H9 (cell line): ENCODE measurements at regions not wholly inside any gene's neighbourhood (a gene's known extent, or its start where the extent isn't known, plus 50 kb on each side); places are given as distances from the start of the nearest gene placed in this dataset.

Experiments
- DNase-seq: peaks from one replicate; pipeline ENCODE4 v3.0.0-alpha.2; 2017
- H2AFZ ChIP-seq: one replicate; pipeline ENCODE4 v1.6.1; 2013; ENCODE audit warnings: mild to moderate bottlenecking, low read length, control low read depth, moderate library complexity
- H2AK5ac ChIP-seq: 2 replicates; pipeline ENCODE4 v1.6.1; 2013; ENCODE audit warnings: low read length, control low read depth, mixed read lengths; ENCODE audit not compliant: insufficient read length
- H2BK120ac ChIP-seq: one replicate; pipeline ENCODE4 v1.6.1; 2013; ENCODE audit warnings: low read depth, mild to moderate bottlenecking, low read length, control low read depth, inconsistent platforms; ENCODE audit not compliant: poor library complexity, severe bottlenecking
- H2BK12ac ChIP-seq: 2 replicates; pipeline ENCODE4 v1.6.1; 2013; ENCODE audit warnings: low read length, control low read depth, mixed read lengths, low read depth; ENCODE audit not compliant: insufficient read length
- H2BK15ac ChIP-seq: 2 replicates; pipeline ENCODE4 v1.6.1; 2013; ENCODE audit warnings: low read depth, low read length, control low read depth
- H2BK20ac ChIP-seq: one replicate; pipeline ENCODE4 v1.6.1; 2013; ENCODE audit warnings: low read depth, mild to moderate bottlenecking, low read length, control low read depth, inconsistent platforms; ENCODE audit not compliant: poor library complexity, severe bottlenecking
- H2BK5ac ChIP-seq: 2 replicates; pipeline ENCODE4 v1.6.1; 2013; ENCODE audit warnings: low read length, control low read depth, mixed read lengths; ENCODE audit not compliant: insufficient read length
- H3K14ac ChIP-seq: 2 replicates; pipeline ENCODE4 v1.6.1; 2013; ENCODE audit warnings: low read length, control low read depth; ENCODE audit not compliant: insufficient read depth
- H3K18ac ChIP-seq: 2 replicates; pipeline ENCODE4 v1.6.1; 2013; ENCODE audit warnings: low read depth, mild to moderate bottlenecking, mixed read lengths, low read length, control low read depth; ENCODE audit not compliant: insufficient read length
- H3K23ac ChIP-seq: 2 replicates; pipeline ENCODE4 v1.6.1; 2013; ENCODE audit warnings: low read length, control low read depth, mixed read lengths, low read depth; ENCODE audit not compliant: insufficient read length
- H3K23me2 ChIP-seq: 2 replicates; pipeline ENCODE4 v1.6.1; 2013; ENCODE audit warnings: low read depth, mild to moderate bottlenecking, mixed read lengths, low read length, control low read depth; ENCODE audit not compliant: insufficient read length, poor library complexity, severe bottlenecking
- H3K27ac ChIP-seq: 2 replicates; pipeline ENCODE4 v1.5.1; 2013; ENCODE audit warnings: low read length, control low read depth, mixed read lengths, low read depth; ENCODE audit not compliant: insufficient read length
- H3K27me3 ChIP-seq: 2 replicates; pipeline ENCODE4 v1.6.1; 2013; ENCODE audit warnings: low read length, control low read depth, inconsistent platforms; ENCODE audit not compliant: insufficient read depth
- H3K4ac ChIP-seq: 2 replicates; pipeline ENCODE4 v1.6.1; 2013; ENCODE audit warnings: low read depth, mild to moderate bottlenecking, control low read depth, inconsistent platforms, low read length, moderate library complexity
- H3K4me1 ChIP-seq: 2 replicates; pipeline ENCODE4 v1.6.1; 2013; ENCODE audit warnings: low read length, control low read depth, inconsistent platforms; ENCODE audit not compliant: insufficient read depth
- H3K4me2 ChIP-seq: 2 replicates; pipeline ENCODE4 v1.6.1; 2013; ENCODE audit warnings: low read length, control low read depth, mixed read lengths; ENCODE audit not compliant: insufficient read length, insufficient read depth
- H3K56ac ChIP-seq: 2 replicates; pipeline ENCODE4 v1.6.1; 2013; ENCODE audit warnings: low read depth, mild to moderate bottlenecking, mixed read lengths, low read length, control low read depth; ENCODE audit not compliant: insufficient read length
- H3K79me1 ChIP-seq: 2 replicates; pipeline ENCODE4 v1.6.1; 2013; ENCODE audit warnings: low read depth, mild to moderate bottlenecking, moderate library complexity, low read length, control low read depth, inconsistent platforms; ENCODE audit not compliant: insufficient read depth, poor library complexity, severe bottlenecking
- H3K79me2 ChIP-seq: 2 replicates; pipeline ENCODE4 v1.6.1; 2013; ENCODE audit warnings: low read length, control low read depth, inconsistent platforms; ENCODE audit not compliant: insufficient read depth
- H3K9ac ChIP-seq: 2 replicates; pipeline ENCODE4 v1.6.1; 2013; ENCODE audit warnings: low read length, control low read depth, mixed read lengths; ENCODE audit not compliant: insufficient read length; ENCODE audit errors: extremely low read depth
- H3K9me3 ChIP-seq: one replicate; pipeline ENCODE4 v1.6.1; 2013; ENCODE audit warnings: low read depth, low read length, inconsistent platforms; ENCODE audit not compliant: control insufficient read depth
- H3T11ph ChIP-seq: one replicate; pipeline ENCODE4 v1.6.1; 2013; ENCODE audit warnings: mild to moderate bottlenecking, low read length, control low read depth, inconsistent platforms
- H4K20me1 ChIP-seq: one replicate; pipeline ENCODE4 v1.6.1; 2013; ENCODE audit not compliant: control insufficient read depth, insufficient read length, insufficient read depth
- H4K5ac ChIP-seq: 2 replicates; pipeline ENCODE4 v1.6.1; 2013; ENCODE audit warnings: low read depth, mild to moderate bottlenecking, mixed read lengths, low read length, control low read depth; ENCODE audit not compliant: insufficient read length
- H4K8ac ChIP-seq: replicated peaks from 2 replicates; pipeline ENCODE4 v1.6.1; 2013; ENCODE audit warnings: low read length, control low read depth, mixed read lengths, low read depth; ENCODE audit not compliant: insufficient read length
- H4K91ac ChIP-seq: 2 replicates; pipeline ENCODE4 v1.6.1; 2013; ENCODE audit warnings: low read depth, mild to moderate bottlenecking, moderate library complexity, mixed read lengths, low read length, control low read depth; ENCODE audit not compliant: insufficient read length
- H3K27ac Mint-ChIP-seq, 3 experiments: 2 replicates in 2 of 3; 3 replicates in 1 of 3; pipeline ENCODE4 v1.8.0; 2020 to 2021; ENCODE audit warnings: mixed read lengths in 3 of 3, mild to moderate bottlenecking in 1 of 3, moderate library complexity in 1 of 3
- H3K27me3 Mint-ChIP-seq: 2 replicates; pipeline ENCODE4 v1.8.0; 2021; ENCODE audit warnings: low read depth, mild to moderate bottlenecking, moderate library complexity, mixed read lengths
- H3K36me3 Mint-ChIP-seq, 3 experiments: 2 replicates in 2 of 3; 3 replicates in 1 of 3; pipeline ENCODE4 v1.8.0; 2020 to 2021; ENCODE audit warnings: low read depth in 3 of 3, mixed read lengths in 3 of 3; ENCODE audit not compliant: insufficient read depth in 1 of 3
- H3K4me1 Mint-ChIP-seq, 2 experiments: 2 replicates each; pipeline ENCODE4 v1.8.0; 2020; ENCODE audit warnings: mixed read lengths in 2 of 2
- H3K4me3 Mint-ChIP-seq, 2 experiments: 2 replicates in 1 of 2; 3 replicates in 1 of 2; pipeline ENCODE4 v1.8.0; 2020 to 2021; ENCODE audit warnings: mild to moderate bottlenecking in 2 of 2, mixed read lengths in 2 of 2, moderate library complexity in 1 of 2
- H3K9me3 Mint-ChIP-seq, 2 experiments: 2 replicates in 1 of 2; 3 replicates in 1 of 2; pipeline ENCODE4 v1.8.0; 2020; ENCODE audit warnings: mild to moderate bottlenecking in 2 of 2, mixed read lengths in 2 of 2, moderate library complexity in 1 of 2
- CTCF ChIP-seq: fragments of 200-600 bp; sonication (generic); conservative IDR thresholded peaks from 3 replicates; pipeline ENCODE4 v1.8.0; 2021; ENCODE audit warnings: antibody characterized with exemption, mild to moderate bottlenecking
- WGBS: extraction: QIAGEN DNeasy Blood & Tissue Kit; methylation state at CpG from one replicate; pipeline ENCODE4 v1.1.7; 2013; ENCODE audit warnings: missing lambda C conversion rate, low lambda C conversion rate, mixed read lengths; ENCODE audit not compliant: insufficient read length; ENCODE audit errors: extremely low coverage; 5-methylcytosine and 5-hydroxymethylcytosine counted together

- Histone ChIP-seq H3K79me2 (no peaks in the 10 kb centered on the region), H3K18ac (no peak overlapping the region), H2BK12ac (no peak overlapping the region), H3K9ac (no peak overlapping the region), H2AK5ac (no peak overlapping the region), H2BK120ac (no peak overlapping the region), H3T11ph (no peak overlapping the region), H4K20me1 (no peaks in the 10 kb centered on the region), H3K79me1 (no peaks in the 10 kb centered on the region), H3K9me3 (no peaks in the 10 kb centered on the region), H3K23me2 (no peaks in the 10 kb centered on the region), H2BK5ac (no peak overlapping the region), H4K91ac (no peak overlapping the region), H2AFZ (no peak overlapping the region), H3K27me3 (no peaks in the 10 kb centered on the region), H3K14ac (no peak overlapping the region), H4K5ac (no peak overlapping the region), H3K4me2 (no peak overlapping the region), H4K8ac (no peak overlapping the region), H2BK15ac (no peak overlapping the region), H3K4ac (no peak overlapping the region), H3K23ac (no peak overlapping the region), H2BK20ac (no peak overlapping the region), H3K27ac (no peak overlapping the region), H3K56ac (no peak overlapping the region), H3K4me1 (no peaks in the 10 kb centered on the region)
- TF ChIP-seq CTCF: no peak
- WGBS: 100% methylated on average over 1 of the region's 1 CpG
- no peaks in the 10 kb centered on the region for H3K27me3 Mint-ChIP-seq
- H3K4me3 Mint-ChIP-seq: no peak overlapping the region
- peaks cover 0 to 3% (median 0%) of the 10 kb centered on the region in 3 experiments; a peak in 1 of 7 replicates for H3K36me3 Mint-ChIP-seq
- no peaks in the 10 kb centered on the region for H3K4me1 Mint-ChIP-seq
- DNase-seq: no peak
- H3K9me3 Mint-ChIP-seq: peaks cover 4 to 13% of the 10 kb centered on the region in 2 experiments; a peak in 4 of 5 replicates
- no peak overlapping the region for H3K27ac Mint-ChIP-seq
Measured at GRCh38 chr5:97788369-97788768, 605.3 kb upstream of the RIOK2 start.
